ENCODE measurements at regions not wholly inside any gene's neighbourhood (a gene's known extent, or its start where the extent isn't known, plus 50 kb on each side); places are given as distances from the start of the nearest gene placed in this dataset.

DNA sequence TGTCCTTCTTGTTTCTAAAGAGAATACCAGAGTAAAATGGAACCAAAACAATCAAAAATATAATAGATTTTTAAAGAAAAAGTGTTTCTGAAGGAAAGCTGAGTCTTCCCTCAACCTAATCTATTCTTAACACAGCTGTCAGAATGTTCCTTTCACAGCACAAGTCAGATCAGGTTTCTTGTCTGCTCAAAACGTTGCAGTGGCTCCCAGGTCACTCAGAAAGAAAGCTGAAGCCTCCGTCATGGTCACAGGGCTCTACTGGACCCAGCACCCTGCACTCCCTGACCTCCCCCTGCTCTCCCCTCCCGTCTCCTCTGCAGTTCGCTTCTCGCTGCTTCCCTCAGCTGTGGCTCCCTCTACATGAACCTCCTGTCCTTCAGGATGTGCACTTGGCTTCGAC is 90.7 kb upstream of the PTPRM start:
- TF ChIP-seq, protein P1, sequence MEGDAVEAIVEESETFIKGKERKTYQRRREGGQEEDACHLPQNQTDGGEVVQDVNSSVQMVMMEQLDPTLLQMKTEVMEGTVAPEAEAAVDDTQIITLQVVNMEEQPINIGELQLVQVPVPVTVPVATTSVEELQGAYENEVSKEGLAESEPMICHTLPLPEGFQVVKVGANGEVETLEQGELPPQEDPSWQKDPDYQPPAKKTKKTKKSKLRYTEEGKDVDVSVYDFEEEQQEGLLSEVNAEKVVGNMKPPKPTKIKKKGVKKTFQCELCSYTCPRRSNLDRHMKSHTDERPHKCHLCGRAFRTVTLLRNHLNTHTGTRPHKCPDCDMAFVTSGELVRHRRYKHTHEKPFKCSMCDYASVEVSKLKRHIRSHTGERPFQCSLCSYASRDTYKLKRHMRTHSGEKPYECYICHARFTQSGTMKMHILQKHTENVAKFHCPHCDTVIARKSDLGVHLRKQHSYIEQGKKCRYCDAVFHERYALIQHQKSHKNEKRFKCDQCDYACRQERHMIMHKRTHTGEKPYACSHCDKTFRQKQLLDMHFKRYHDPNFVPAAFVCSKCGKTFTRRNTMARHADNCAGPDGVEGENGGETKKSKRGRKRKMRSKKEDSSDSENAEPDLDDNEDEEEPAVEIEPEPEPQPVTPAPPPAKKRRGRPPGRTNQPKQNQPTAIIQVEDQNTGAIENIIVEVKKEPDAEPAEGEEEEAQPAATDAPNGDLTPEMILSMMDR (IDR thresholded peaks at IDR 0.05; ENCODE audit: low read length), result no peak
- TF ChIP-seq EZH2 (IDR thresholded peaks at IDR 0.05; ENCODE audit: borderline replicate concordance, low read length), result no peak
